ENCODE measurements at regions not wholly inside any gene's neighbourhood (a gene's known extent, or its start where the extent isn't known, plus 50 kb on each side); places are given as distances from the start of the nearest gene placed in this dataset.
"Not testable (repeated sequence)": the region's sequence is repeated elsewhere in the genome, so short reads cannot be mapped to it uniquely, and the experiment has no call there.

DNA sequence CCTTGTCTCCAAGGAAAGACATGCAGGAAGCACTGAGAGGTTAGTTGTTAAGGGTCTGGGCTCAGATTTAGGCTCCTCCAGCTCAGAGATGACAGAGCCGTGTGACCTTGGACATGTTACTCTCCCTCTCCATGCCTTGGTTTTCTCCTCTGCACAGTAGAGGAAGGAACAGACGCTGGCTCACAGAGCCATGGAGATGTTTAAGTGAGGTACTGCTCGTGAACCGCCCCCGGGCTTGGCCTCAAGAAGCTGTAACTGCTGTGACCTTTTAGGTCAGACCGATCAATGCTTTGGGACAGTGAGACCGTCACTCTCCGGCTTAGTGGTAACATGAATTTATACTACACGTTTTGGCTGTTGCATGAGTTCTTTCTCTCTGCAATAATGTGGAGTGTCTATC lies 197.4 kb downstream of the C16orf95 start:
- no peak for DNase-seq

DNA sequence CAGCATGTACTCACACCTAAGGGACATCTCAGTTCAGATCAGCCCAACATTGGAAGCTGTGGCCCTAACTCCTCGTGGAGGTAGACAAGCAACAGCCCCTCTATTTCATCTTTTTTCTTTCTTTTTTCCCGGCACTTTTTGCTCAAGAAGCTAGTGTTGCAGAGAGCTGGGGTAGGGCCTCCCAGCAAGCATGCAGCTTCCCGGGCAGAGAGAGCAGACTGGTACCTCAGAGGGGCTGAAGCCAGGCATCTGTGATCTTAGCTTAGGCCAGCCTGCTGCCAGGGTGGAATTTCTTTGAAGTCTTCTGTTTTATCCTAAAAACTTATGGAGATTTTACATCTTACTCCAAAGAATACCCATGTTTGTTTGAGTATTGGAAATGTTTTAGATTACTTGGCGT lies 195.4 kb downstream of the C16orf95 start:
- no peak for DNase-seq

DNA sequence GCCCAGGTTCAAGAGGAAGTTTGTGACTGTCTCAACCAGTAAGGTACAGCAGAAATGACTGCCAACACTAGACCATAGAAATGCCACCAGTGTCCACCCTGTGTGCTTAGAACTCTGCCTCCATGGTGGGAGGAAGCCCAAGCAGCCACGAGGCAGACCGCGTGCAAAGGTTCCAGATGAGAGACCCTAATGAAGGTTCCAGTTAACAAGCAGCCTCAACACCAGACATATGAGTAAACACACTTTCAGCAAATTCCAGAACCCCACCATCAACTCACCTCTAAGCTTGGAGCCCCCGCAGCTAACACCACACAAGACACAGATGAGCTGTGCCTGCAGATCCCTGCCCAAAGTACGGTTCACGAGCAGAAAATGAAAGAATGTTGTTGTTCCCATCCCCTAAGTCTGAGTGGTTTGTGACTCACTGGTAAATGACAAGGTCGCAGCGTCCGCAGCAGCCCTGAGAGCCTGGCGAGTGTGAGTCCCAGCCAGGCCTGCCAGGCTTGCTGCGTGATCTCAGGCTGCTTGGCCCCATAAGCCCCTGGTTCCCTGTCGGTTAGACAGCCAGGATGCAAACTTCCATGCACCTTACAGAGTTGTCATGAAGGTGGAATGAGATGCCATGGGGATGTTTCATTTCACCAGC lies 193.7 kb downstream of the C16orf95 start:
- no peak for DNase-seq

DNA sequence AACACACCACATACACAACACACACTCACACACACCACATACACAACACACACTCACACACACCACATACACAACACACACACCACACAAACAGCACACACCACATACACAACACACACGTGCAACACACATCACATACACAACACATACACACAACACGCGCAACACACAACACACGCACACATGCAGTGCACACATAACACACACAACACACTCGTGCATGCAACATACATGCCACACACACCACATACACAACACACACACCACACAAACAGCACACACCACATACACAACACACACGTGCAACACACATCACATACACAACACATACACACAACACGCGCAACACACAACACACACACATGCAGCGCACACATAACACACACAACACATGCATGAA lies 192.8 kb downstream of the C16orf95 start:
- DNase-seq: not testable (repeated sequence)

DNA sequence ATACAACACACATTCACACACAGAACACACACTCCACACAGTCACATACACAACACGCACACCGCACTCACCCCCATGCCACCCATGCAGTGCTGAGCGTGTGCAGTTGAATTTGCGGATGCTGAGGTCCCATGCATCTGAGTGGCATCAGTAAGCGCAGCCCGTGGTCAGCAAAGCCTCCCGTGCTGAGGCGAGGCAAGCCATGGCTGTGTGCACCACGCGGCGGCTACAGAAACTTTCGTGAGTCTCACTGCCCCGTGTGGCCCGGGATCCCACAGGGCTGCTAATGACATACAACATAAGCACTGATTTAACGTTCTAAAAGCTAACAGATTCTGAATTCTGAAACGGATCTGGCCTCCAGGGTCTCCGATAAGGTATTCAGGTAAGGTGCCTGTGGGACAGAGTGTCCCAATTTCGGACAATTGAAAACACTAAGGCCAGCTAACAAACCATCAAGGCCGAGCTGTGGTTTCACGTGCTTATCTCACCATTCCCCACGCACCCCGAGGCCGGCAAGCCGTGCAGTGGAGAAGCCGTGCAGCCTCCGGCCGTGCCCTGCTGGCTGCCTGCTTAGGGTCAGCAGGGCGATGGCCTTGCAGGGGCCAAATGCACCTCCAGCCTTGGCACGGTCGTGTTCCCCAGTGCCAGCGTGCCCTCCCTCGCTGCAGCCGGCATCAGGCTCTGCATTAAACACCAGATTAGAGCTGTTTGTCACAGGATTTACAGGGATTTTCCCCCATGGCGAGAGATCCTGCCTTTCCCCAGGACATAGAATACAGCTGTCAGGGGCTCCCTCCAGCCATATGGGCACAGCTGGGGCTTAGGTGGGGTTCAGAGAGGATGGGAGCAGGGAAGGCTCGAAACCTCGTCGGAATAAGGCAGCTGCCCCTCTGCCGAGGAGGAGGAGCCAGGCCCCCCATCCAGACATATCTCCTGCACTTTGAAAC lies 191.7 kb downstream of the C16orf95 start:
- no peak for DNase-seq

DNA sequence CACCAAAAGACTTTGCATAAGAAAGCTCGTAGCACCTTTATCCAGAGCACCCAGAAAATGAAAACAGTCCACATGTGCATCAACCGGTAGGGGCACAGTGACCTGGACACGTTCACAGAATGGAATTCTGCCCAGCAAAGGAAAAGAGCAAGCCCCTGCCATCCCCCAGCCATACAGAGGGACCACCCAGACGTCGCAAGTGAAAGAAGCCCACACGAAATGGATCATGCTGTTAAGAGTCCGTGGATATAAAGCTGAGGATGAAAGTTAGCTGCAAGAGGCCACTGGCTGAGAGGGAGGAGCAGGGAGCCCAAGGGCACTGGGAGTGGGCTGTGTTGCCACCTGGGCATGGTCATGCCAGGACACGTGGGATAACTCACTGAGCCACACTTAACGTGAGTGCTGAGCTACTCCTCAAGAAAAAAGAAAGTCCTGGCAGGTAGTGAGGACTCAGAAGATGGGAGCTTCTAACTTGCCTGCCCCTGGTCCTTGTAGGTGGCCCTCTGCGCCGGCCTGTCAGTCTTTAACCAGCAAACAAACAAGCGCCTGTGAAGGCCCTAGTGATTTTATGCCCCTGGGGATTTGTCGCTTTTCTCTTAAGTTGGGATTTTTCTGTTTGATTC lies 190.7 kb downstream of the C16orf95 start:
- no peak for DNase-seq

DNA sequence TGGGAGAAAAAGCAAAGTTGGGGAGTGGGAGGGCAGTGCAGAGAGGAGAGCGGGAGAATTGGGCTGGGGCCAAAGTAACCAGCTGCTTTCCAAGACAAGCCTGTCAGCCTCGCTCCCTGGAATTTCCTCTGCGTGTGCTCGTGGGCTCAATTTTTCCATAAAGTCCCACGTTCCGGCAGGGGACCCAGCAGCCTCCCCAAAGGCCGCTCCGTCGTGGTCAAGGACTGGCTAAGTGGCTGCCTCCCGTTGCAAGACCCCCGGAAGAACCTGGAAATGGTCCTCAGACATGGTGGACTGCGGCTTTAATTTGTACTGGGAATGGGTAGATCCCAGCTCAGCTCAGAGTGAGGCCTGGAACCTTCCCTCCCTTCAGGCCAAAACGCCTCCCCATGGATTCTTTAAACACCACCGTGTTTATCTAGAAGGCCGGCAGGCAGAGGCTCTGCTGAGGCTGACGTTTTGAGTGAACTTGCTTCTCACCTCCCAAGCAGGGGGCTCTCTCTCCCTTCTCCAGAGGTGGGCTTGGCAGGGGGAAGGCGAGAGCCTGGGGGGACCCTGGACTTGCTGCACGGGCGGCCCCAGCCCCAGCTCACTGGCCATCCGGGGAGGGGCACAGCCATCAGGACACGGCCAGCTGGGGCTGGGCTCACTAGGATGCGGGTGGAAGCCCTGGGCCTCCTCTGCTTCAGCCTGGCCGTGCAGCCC lies 190.0 kb downstream of the C16orf95 start:
- DNase-seq: no peak

DNA sequence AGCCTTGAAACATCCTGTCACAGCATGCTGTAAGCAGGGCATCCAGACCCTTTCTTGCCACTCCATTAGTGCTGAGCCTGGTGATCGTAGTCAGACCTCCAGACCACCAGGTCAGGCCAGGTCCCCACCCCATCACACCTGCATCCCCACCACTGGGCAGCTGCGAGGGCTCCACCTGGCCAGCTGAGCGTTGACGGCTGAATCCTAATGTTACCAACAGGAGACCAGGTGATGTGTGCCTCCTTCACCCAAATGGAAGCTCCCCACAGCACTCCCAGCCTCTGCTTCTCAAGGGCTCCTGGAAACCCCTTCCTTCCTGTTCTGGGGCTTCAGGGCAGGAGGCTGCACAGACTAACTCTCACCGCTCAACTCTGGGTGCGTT lies 189.4 kb downstream of the C16orf95 start:
- no peak for DNase-seq

DNA sequence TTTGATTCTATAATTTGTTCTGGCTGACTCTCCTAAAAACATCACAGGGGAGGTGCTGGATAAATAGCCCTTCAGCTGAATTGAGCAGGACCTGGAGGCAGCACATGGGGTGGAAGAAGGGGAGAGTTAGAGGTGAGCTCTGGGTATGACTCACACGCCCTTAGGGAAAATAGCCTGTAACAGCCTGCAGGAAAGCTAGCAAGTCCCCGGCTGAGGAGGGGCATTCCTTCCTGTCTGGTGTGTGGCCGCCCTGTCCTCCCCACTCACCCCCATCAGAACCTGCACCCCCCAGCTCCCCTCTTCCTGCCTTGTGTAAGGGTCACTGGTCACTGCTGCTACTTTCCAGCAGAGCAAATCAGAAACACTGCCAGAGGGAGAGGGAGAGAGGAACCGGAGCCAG lies 187.4 kb downstream of the C16orf95 start:
- no peak for DNase-seq

DNA sequence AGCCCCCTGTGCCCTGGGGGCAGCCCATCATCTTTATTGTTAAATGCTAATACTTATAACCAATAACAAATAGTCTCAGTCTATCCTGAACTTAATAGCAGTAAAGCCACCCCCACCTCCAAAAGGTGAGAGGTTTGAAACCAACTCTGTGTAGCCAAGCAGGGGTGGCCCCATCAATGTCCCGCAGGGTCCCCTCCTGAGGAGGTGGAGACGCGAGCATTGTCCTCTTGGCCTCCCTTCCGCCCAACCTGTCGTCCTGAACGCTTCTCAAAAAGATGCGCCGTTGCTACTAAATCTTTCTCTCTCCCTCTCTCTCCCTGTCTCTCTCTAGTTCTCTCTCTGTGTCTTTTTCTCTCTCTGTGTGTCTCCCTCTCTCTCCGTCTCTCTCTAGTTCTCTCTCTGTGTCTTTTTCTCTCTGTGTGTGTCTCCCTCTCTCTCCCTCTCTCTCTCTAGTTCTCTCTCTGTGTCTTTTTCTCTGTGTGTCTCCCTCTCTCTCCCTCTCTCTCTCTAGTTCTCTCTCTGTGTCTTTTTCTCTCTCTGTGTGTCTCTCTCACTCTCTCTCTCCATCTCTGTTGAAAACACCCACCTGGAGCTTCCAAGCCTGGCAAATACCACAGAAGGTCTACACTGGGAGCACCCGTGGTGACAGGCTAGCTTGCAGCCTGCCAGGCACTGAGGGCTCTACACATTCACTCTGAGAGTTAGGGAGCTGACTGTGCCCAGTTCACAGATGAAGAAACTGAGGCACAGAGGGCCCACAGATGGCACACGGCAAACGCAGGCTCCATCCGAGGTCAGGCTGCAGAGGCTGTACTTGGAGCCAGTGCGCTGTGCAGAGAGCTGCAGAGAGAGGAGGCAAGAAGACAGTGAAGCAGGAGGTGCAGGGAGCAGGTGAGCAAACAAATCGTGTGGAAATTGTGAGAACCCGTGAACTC lies 185.9 kb downstream of the C16orf95 start:
- no peak for DNase-seq

DNA sequence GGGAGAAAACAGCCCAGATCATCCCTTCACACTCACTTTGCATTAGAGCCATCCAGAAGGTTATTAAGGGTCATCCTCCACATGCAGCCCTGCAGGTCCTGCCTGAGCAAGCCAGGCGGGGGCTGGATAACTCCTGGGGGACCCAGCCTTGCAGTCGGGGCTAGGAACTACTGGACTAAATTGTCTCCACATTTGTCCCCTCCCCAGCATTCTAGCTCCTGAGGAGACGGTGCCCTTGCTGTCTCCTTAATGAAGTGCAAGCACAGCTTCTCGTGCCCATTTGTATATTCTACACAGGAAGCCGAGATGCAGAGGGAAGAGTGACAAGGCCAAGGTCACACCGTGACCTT lies 185.2 kb downstream of the C16orf95 start:
- no peak for DNase-seq

DNA sequence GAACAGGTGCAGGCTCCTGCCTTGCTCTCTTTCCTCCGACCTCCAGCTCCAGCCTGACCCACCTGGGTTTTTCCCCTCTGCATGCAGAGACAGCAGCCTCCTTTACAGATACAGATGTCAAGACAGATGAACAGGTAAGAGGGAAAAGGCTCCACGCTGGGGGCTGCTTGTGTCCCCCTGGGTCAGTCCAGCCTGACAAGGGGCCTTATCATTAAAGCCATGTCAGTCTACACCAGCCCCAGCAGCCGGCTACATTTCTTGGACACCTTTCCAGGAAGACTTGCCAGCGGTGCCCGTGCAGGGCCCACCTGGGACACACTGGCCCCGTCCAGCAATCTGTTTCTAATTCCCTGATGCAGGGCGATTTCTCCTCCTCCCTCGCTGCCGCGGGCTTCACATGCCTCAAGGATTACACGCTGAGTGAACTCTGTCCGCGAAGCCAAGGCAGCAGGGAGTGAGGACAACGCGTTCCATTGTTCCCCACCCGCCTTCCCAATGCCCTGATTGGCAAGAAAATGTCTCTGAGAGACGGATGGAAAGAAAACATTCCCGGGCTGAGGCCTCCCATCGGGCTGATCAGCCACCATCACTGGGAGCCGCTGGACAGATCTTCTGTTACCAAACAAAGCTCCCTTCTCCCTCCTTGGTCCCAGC lies 184.7 kb downstream of the C16orf95 start:
- DNase-seq: no peak

DNA sequence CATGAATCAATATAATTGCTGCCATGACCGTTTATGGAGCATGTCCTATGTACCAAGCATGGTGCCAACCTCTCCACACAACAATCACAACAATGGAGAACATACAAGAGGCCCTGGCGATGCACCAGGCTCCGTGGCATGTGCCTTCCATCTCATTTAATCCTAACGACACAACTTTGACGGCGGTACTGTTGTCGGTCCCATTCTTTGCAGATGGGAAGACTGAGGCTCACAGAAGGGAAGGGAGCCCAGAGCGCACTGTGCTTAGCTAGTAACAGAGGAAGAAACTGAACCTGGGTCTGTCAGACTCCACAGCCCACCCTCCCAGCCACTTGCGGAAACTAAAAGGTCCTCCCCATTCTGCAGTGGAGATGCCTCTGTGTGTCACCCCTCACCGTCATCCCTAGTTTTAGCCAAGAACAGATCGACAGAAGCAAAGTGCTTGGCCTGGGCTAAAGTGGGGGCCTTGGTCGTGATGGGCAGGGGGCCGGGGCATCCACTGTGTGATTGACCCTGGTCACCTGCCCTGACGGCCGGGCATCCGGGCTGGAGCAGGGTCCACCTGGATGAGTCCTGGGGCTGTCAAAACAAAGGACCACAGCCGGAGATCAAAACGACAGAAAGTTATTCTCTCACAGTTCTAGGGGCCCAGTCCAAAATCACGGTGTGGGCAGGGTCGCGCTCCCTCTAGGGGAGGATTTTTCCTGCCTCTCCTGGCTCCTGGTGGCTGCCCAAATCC lies 183.9 kb downstream of the C16orf95 start:
- no peak for DNase-seq

DNA sequence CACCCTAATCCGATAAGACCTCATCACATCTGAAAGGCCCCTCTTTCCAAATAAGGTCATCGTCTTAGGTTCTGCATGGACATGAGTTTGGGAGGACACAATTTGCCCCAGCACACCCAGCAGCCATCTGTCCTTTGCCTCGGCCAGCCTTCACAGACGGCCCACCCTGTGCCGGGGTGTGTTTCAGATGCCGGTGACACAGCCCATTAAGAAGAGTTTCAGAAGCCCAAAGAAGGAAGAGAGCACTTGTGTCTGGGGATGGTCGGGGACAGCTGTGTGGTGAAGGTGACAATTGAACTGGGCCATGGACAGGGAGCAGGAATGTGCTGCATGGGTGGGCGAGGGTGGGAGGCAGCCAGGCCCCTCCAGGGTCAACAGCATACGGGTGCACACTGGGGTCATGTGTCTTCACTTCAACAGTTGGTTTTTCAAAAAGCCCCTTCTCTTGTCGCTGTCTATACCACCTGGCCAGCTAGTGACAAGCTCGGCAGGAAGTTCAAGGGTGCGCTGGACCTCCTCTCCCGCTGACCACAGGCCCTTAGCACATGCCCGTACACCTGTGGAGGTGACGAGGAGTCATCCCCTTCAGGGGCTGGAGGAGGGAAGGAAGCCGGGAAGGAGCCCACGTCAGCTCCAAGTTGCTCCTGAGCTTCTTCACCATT lies 183.1 kb downstream of the C16orf95 start:
- no peak for DNase-seq

DNA sequence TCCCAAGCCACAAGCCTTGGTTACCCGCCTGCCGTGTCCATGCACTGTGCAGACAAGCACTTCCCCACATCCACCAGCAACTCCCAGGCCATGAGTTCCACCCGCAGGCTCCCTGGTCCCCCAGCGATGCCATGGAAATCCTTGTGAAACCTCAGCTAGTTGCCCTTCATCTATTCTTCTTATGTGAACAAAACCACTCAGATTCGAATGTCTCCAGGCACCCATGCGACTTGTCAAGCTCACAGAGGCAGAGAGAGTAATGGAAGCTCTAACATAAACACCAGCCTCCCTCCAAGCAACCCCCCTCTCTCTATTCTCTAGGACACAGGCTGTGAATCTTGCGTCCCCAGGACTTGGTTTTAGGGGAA lies 182.6 kb downstream of the C16orf95 start:
- DNase-seq: no peak

DNA sequence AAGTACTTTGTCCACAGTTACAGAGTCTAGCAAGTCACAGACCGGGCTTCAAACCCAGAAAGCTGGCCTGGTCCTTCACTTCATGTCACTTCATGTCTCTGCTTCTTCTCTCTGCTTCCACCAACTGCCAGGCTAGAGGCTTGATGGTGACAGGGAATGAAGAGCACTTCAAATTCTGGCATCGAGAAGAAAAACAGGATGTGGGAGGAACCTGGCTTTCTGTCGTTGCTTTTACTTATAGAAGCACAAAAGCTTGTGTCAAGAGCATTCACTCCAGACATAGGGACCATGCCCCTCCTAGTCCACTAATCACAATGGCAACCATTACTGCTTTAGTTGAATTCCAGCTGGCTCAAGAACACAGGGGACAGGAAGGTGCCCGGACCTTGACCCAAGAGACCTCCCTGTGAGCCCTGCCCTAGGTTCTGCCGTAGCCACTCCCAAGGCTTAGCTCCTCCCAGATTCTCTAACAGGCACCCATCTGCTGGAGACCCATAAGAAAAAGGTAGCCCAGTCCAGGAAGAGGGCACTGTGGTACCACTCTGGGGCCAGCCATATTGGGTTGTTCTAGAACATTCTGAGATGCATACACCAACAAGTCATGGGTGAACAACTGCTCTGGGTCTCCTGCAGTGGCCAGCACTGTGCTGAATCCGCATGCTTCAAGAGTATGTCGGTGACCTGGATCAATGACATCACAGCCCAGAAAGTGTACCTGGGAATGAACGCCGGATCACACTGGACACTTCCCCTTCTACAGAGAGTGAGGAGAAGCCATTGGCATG lies 181.8 kb downstream of the C16orf95 start:
- no peak for DNase-seq

DNA sequence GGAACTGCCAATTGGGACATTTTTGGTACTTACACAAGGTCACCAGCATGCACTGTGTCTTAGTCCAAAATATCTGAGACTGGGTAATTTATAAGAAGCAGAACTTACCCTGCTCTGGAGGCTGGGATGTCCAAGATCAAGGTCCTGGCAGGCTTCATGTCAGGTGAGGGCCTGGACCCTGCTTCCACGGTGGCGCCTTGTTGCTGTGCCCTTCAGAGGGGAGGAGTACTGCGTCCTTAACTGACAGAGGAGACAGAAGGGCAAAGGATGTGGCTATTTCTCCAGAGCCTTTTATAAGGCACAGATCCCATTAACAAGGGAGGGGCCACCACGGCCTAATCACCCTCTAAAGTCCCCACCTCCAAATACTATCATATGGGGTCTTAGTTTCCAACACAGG lies 178.9 kb downstream of the C16orf95 start:
- no peak for DNase-seq

DNA sequence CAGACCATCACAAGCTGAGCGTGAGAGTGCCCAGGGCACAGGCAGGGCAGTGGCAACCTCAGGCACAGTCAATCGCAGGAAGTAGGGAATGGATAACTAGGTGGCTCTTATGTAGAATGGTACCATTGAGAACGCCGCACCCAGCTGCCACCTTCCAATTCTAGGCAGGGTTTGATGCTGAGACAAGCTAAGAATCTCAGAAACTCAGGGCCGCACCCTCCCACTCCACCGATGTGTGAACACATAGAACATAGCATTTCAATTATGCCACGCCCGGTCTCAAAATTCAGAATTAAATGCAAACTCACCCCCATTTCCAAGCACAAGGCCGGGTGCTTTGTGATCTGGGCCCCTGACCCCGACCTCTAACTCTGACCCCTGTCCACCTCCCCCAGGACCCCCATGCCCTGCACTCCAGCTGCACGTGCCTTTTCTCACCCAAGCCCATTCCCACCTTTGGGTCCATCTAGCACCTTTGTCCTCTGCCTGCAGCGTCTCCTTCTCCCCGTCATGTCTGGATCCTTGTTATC lies 178.4 kb downstream of the C16orf95 start:
- DNase-seq: no peak

Measured in effector CD4-positive, alpha-beta T cell (primary cell).